H9 (cell line): ENCODE measurements at regions not wholly inside any gene's neighbourhood (a gene's known extent, or its start where the extent isn't known, plus 50 kb on each side); places are given as distances from the start of the nearest gene placed in this dataset.

Experiments
- DNase-seq: peaks from one replicate; pipeline ENCODE4 v3.0.0-alpha.2; 2017
- H2AFZ ChIP-seq: one replicate; pipeline ENCODE4 v1.6.1; 2013; ENCODE audit warnings: mild to moderate bottlenecking, low read length, control low read depth, moderate library complexity
- H2AK5ac ChIP-seq: 2 replicates; pipeline ENCODE4 v1.6.1; 2013; ENCODE audit warnings: low read length, control low read depth, mixed read lengths; ENCODE audit not compliant: insufficient read length
- H2BK120ac ChIP-seq: one replicate; pipeline ENCODE4 v1.6.1; 2013; ENCODE audit warnings: low read depth, mild to moderate bottlenecking, low read length, control low read depth, inconsistent platforms; ENCODE audit not compliant: poor library complexity, severe bottlenecking
- H2BK12ac ChIP-seq: 2 replicates; pipeline ENCODE4 v1.6.1; 2013; ENCODE audit warnings: low read length, control low read depth, mixed read lengths, low read depth; ENCODE audit not compliant: insufficient read length
- H2BK15ac ChIP-seq: 2 replicates; pipeline ENCODE4 v1.6.1; 2013; ENCODE audit warnings: low read depth, low read length, control low read depth
- H2BK20ac ChIP-seq: one replicate; pipeline ENCODE4 v1.6.1; 2013; ENCODE audit warnings: low read depth, mild to moderate bottlenecking, low read length, control low read depth, inconsistent platforms; ENCODE audit not compliant: poor library complexity, severe bottlenecking
- H2BK5ac ChIP-seq: 2 replicates; pipeline ENCODE4 v1.6.1; 2013; ENCODE audit warnings: low read length, control low read depth, mixed read lengths; ENCODE audit not compliant: insufficient read length
- H3K14ac ChIP-seq: 2 replicates; pipeline ENCODE4 v1.6.1; 2013; ENCODE audit warnings: low read length, control low read depth; ENCODE audit not compliant: insufficient read depth
- H3K18ac ChIP-seq: 2 replicates; pipeline ENCODE4 v1.6.1; 2013; ENCODE audit warnings: low read depth, mild to moderate bottlenecking, mixed read lengths, low read length, control low read depth; ENCODE audit not compliant: insufficient read length
- H3K23ac ChIP-seq: 2 replicates; pipeline ENCODE4 v1.6.1; 2013; ENCODE audit warnings: low read length, control low read depth, mixed read lengths, low read depth; ENCODE audit not compliant: insufficient read length
- H3K23me2 ChIP-seq: 2 replicates; pipeline ENCODE4 v1.6.1; 2013; ENCODE audit warnings: low read depth, mild to moderate bottlenecking, mixed read lengths, low read length, control low read depth; ENCODE audit not compliant: insufficient read length, poor library complexity, severe bottlenecking
- H3K27ac ChIP-seq: 2 replicates; pipeline ENCODE4 v1.5.1; 2013; ENCODE audit warnings: low read length, control low read depth, mixed read lengths, low read depth; ENCODE audit not compliant: insufficient read length
- H3K27me3 ChIP-seq: 2 replicates; pipeline ENCODE4 v1.6.1; 2013; ENCODE audit warnings: low read length, control low read depth, inconsistent platforms; ENCODE audit not compliant: insufficient read depth
- H3K4ac ChIP-seq: 2 replicates; pipeline ENCODE4 v1.6.1; 2013; ENCODE audit warnings: low read depth, mild to moderate bottlenecking, control low read depth, inconsistent platforms, low read length, moderate library complexity
- H3K4me1 ChIP-seq: 2 replicates; pipeline ENCODE4 v1.6.1; 2013; ENCODE audit warnings: low read length, control low read depth, inconsistent platforms; ENCODE audit not compliant: insufficient read depth
- H3K4me2 ChIP-seq: 2 replicates; pipeline ENCODE4 v1.6.1; 2013; ENCODE audit warnings: low read length, control low read depth, mixed read lengths; ENCODE audit not compliant: insufficient read length, insufficient read depth
- H3K56ac ChIP-seq: 2 replicates; pipeline ENCODE4 v1.6.1; 2013; ENCODE audit warnings: low read depth, mild to moderate bottlenecking, mixed read lengths, low read length, control low read depth; ENCODE audit not compliant: insufficient read length
- H3K79me1 ChIP-seq: 2 replicates; pipeline ENCODE4 v1.6.1; 2013; ENCODE audit warnings: low read depth, mild to moderate bottlenecking, moderate library complexity, low read length, control low read depth, inconsistent platforms; ENCODE audit not compliant: insufficient read depth, poor library complexity, severe bottlenecking
- H3K79me2 ChIP-seq: 2 replicates; pipeline ENCODE4 v1.6.1; 2013; ENCODE audit warnings: low read length, control low read depth, inconsistent platforms; ENCODE audit not compliant: insufficient read depth
- H3K9ac ChIP-seq: 2 replicates; pipeline ENCODE4 v1.6.1; 2013; ENCODE audit warnings: low read length, control low read depth, mixed read lengths; ENCODE audit not compliant: insufficient read length; ENCODE audit errors: extremely low read depth
- H3K9me3 ChIP-seq: one replicate; pipeline ENCODE4 v1.6.1; 2013; ENCODE audit warnings: low read depth, low read length, inconsistent platforms; ENCODE audit not compliant: control insufficient read depth
- H3T11ph ChIP-seq: one replicate; pipeline ENCODE4 v1.6.1; 2013; ENCODE audit warnings: mild to moderate bottlenecking, low read length, control low read depth, inconsistent platforms
- H4K20me1 ChIP-seq: one replicate; pipeline ENCODE4 v1.6.1; 2013; ENCODE audit not compliant: control insufficient read depth, insufficient read length, insufficient read depth
- H4K5ac ChIP-seq: 2 replicates; pipeline ENCODE4 v1.6.1; 2013; ENCODE audit warnings: low read depth, mild to moderate bottlenecking, mixed read lengths, low read length, control low read depth; ENCODE audit not compliant: insufficient read length
- H4K8ac ChIP-seq: replicated peaks from 2 replicates; pipeline ENCODE4 v1.6.1; 2013; ENCODE audit warnings: low read length, control low read depth, mixed read lengths, low read depth; ENCODE audit not compliant: insufficient read length
- H4K91ac ChIP-seq: 2 replicates; pipeline ENCODE4 v1.6.1; 2013; ENCODE audit warnings: low read depth, mild to moderate bottlenecking, moderate library complexity, mixed read lengths, low read length, control low read depth; ENCODE audit not compliant: insufficient read length
- H3K27ac Mint-ChIP-seq, 3 experiments: 2 replicates in 2 of 3; 3 replicates in 1 of 3; pipeline ENCODE4 v1.8.0; 2020 to 2021; ENCODE audit warnings: mixed read lengths in 3 of 3, mild to moderate bottlenecking in 1 of 3, moderate library complexity in 1 of 3
- H3K27me3 Mint-ChIP-seq: 2 replicates; pipeline ENCODE4 v1.8.0; 2021; ENCODE audit warnings: low read depth, mild to moderate bottlenecking, moderate library complexity, mixed read lengths
- H3K36me3 Mint-ChIP-seq, 3 experiments: 2 replicates in 2 of 3; 3 replicates in 1 of 3; pipeline ENCODE4 v1.8.0; 2020 to 2021; ENCODE audit warnings: low read depth in 3 of 3, mixed read lengths in 3 of 3; ENCODE audit not compliant: insufficient read depth in 1 of 3
- H3K4me1 Mint-ChIP-seq, 2 experiments: 2 replicates each; pipeline ENCODE4 v1.8.0; 2020; ENCODE audit warnings: mixed read lengths in 2 of 2
- H3K4me3 Mint-ChIP-seq, 2 experiments: 2 replicates in 1 of 2; 3 replicates in 1 of 2; pipeline ENCODE4 v1.8.0; 2020 to 2021; ENCODE audit warnings: mild to moderate bottlenecking in 2 of 2, mixed read lengths in 2 of 2, moderate library complexity in 1 of 2
- H3K9me3 Mint-ChIP-seq, 2 experiments: 2 replicates in 1 of 2; 3 replicates in 1 of 2; pipeline ENCODE4 v1.8.0; 2020; ENCODE audit warnings: mild to moderate bottlenecking in 2 of 2, mixed read lengths in 2 of 2, moderate library complexity in 1 of 2
- CTCF ChIP-seq: fragments of 200-600 bp; sonication (generic); conservative IDR thresholded peaks from 3 replicates; pipeline ENCODE4 v1.8.0; 2021; ENCODE audit warnings: antibody characterized with exemption, mild to moderate bottlenecking
- WGBS: extraction: QIAGEN DNeasy Blood & Tissue Kit; methylation state at CpG from one replicate; pipeline ENCODE4 v1.1.7; 2013; ENCODE audit warnings: missing lambda C conversion rate, low lambda C conversion rate, mixed read lengths; ENCODE audit not compliant: insufficient read length; ENCODE audit errors: extremely low coverage; 5-methylcytosine and 5-hydroxymethylcytosine counted together

DNA sequence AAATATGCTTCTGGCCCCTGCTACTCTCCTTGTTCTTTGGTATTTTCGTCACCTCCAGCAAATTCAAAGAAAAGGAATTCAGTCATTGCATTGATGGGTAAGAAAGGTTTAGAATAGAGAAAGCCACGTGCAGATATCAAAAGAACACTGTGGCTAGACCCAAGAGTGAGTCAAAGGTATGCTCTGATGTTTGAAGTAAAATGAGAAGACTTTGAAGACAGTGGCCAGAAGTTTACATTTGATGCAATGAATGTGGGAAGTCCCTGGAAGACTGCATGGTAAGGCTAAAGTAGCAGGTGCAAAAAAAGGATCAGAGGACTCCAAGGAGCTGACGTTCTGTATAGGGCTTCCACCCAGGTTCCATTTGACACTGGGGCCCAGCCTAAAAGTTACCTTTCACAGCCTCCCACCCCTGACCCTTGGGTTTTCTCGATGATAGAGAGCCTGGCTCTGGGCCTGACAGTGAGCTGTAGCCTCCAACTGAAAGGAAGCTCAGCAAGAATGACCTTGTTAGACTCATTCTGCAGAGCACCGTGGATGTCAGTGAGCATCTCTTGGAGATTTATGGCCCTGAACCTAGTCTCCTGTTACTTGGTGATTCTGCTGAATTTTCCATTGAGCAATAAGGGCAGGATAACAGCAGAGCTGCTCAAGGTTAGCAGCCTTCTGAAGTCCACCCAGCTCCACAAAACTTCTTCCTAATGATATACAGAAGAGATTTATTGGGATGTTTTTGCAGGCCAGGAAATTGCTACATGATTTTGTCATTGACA lies 223.7 kb upstream of the RBBP8 start:
- Histone ChIP-seq H3K18ac (no peak overlapping the region), H3K23ac (no peak overlapping the region), H3K56ac (no peak overlapping the region), H4K20me1 (no peaks in the 10 kb centered on the region), H2AK5ac (no peak overlapping the region), H3K9me3 (no peaks in the 10 kb centered on the region), H3K27ac (no peak overlapping the region), H3K23me2 (no peaks in the 10 kb centered on the region), H4K5ac (no peak overlapping the region), H2BK120ac (no peak overlapping the region), H3K4me2 (no peak overlapping the region), H3K4ac (no peak overlapping the region), H3K9ac (no peak overlapping the region), H3K27me3 (no peaks in the 10 kb centered on the region), H3K14ac (no peak overlapping the region), H3K79me2 (no peaks in the 10 kb centered on the region), H2AFZ (no peak overlapping the region), H2BK20ac (no peak overlapping the region), H3K79me1 (no peaks in the 10 kb centered on the region), H3K4me1 (no peaks in the 10 kb centered on the region), H2BK15ac (no peak overlapping the region), H3T11ph (no peak overlapping the region), H4K8ac (no peak overlapping the region), H2BK5ac (no peak overlapping the region), H2BK12ac (no peak overlapping the region), H4K91ac (no peak overlapping the region)
- H3K4me3 Mint-ChIP-seq, result no peak overlapping the region
- no peak for DNase-seq
- H3K9me3 Mint-ChIP-seq, result no peaks in the 10 kb centered on the region
- H3K36me3 Mint-ChIP-seq, result no peaks in the 10 kb centered on the region
- no CpG with 5 or more reads among the region's 5 CpGs for WGBS
- peaks cover 6 to 7% of the 10 kb centered on the region in 2 experiments for H3K4me1 Mint-ChIP-seq
- H3K27me3 Mint-ChIP-seq, result no peaks in the 10 kb centered on the region
- TF ChIP-seq CTCF, result no peak
- no peak overlapping the region for H3K27ac Mint-ChIP-seq
